SK-N-SH treated with all-trans-retinoic acid at 6 μM for 48 hours (cell line): ENCODE measurements at regions not wholly inside any gene's neighbourhood (a gene's known extent, or its start where the extent isn't known, plus 50 kb on each side); places are given as distances from the start of the nearest gene placed in this dataset.

Source experiments
- ATAC-seq: fragments of 200-7000 bp; cut with Tn5 transposase; 3 replicates; pipeline ENCODE4 v1.9.1; 2020; ENCODE audit warnings: mild to moderate bottlenecking, moderate library complexity
- ARNTL ChIP-seq: fragments of 450-650 bp; formaldehyde crosslinking; IDR thresholded peaks from 2 replicates; pipeline ENCODE4 v1.5.0; 2020; ENCODE audit warnings: low read depth, mild to moderate bottlenecking, moderate library complexity, borderline replicate concordance
- BACH2 ChIP-seq: fragments of 250-450 bp; sonication (Bioruptor Pico); IDR thresholded peaks from 2 replicates; pipeline ENCODE4 v1.9.0; 2021; ENCODE audit warnings: mild to moderate bottlenecking, borderline replicate concordance
- CSDC2 ChIP-seq: fragments of 250-450 bp; sonication (Bioruptor Pico); IDR thresholded peaks from 2 replicates; pipeline ENCODE4 v1.5.0; 2020; ENCODE audit warnings: mild to moderate bottlenecking, moderate library complexity
- ESRRG ChIP-seq: fragments of 250-450 bp; sonication (Bioruptor Pico); IDR thresholded peaks from 2 replicates; pipeline ENCODE4 v1.6.1; 2021; ENCODE audit warnings: mild to moderate bottlenecking
- GLIS3 ChIP-seq: fragments of 250-450 bp; sonication (Bioruptor Pico); IDR thresholded peaks from 2 replicates; pipeline ENCODE4 v1.5.0; 2020; ENCODE audit warnings: mild to moderate bottlenecking, moderate library complexity
- ISL1 ChIP-seq: fragments of 250-450 bp; sonication (Bioruptor Pico); IDR thresholded peaks from 2 replicates; pipeline ENCODE4 v2.1.2; 2022; ENCODE audit warnings: mild to moderate bottlenecking, moderate library complexity
- OSR1 ChIP-seq: fragments of 250-450 bp; sonication (Bioruptor Pico); IDR thresholded peaks from 2 replicates; pipeline ENCODE4 v1.8.0; 2022; ENCODE audit warnings: moderate library complexity, mild to moderate bottlenecking, inconsistent platforms
- PPARA ChIP-seq: fragments of 250-450 bp; sonication (Bioruptor Pico); IDR thresholded peaks from 2 replicates; pipeline ENCODE4 v1.5.0; 2020; ENCODE audit warnings: mild to moderate bottlenecking, borderline replicate concordance
- RARB ChIP-seq: fragments of 250-450 bp; sonication (Bioruptor Pico); IDR thresholded peaks from 2 replicates; pipeline ENCODE4 v1.8.0; 2021; ENCODE audit warnings: mild to moderate bottlenecking, moderate library complexity
- SNAI2 ChIP-seq: fragments of 250-450 bp; sonication (Bioruptor Pico); IDR thresholded peaks from 2 replicates; pipeline ENCODE4 v1.5.0; 2020; ENCODE audit warnings: mild to moderate bottlenecking, moderate library complexity
- TCF4 ChIP-seq: fragments of 250-450 bp; sonication (Bioruptor Pico); IDR thresholded peaks from 2 replicates; pipeline ENCODE4 v1.8.0; 2021; ENCODE audit warnings: mild to moderate bottlenecking, moderate library complexity, borderline replicate concordance
- TOX ChIP-seq: fragments of 250-450 bp; sonication (Bioruptor Pico); IDR thresholded peaks from 2 replicates; pipeline ENCODE4 v1.8.0; 2021; ENCODE audit warnings: mild to moderate bottlenecking, moderate library complexity, borderline replicate concordance
- ZC3H10 ChIP-seq: fragments of 250-450 bp; sonication (Bioruptor Pico); IDR thresholded peaks from 2 replicates; pipeline ENCODE4 v1.5.1; 2021; ENCODE audit warnings: mild to moderate bottlenecking, moderate library complexity
- ZFP3 ChIP-seq: fragments of 250-450 bp; sonication (Bioruptor Pico); IDR thresholded peaks from 2 replicates; pipeline ENCODE4 v1.5.0; 2020; ENCODE audit warnings: mild to moderate bottlenecking, moderate library complexity
- ZNF565 ChIP-seq: fragments of 450-650 bp; formaldehyde crosslinking; conservative IDR thresholded peaks from 2 replicates; pipeline ENCODE4 v1.5.0; 2020; ENCODE audit warnings: low read depth, mild to moderate bottlenecking, moderate library complexity
- ZNF70 ChIP-seq: fragments of 450-650 bp; formaldehyde crosslinking; IDR thresholded peaks from 2 replicates; pipeline ENCODE4 v1.5.0; 2020; ENCODE audit warnings: mild to moderate bottlenecking, moderate library complexity
- ZNF8 ChIP-seq: fragments of 450-650 bp; formaldehyde crosslinking; IDR thresholded peaks from 2 replicates; pipeline ENCODE4 v1.5.0; 2020; ENCODE audit warnings: mild to moderate bottlenecking, moderate library complexity
- TF ChIP-seq, protein P1 (sequence below): fragments of 250-450 bp; sonication (Bioruptor Pico); IDR thresholded peaks from 2 replicates; pipeline ENCODE4 v1.5.1; 2021; ENCODE audit warnings: mild to moderate bottlenecking, moderate library complexity
- TF ChIP-seq, protein P2 (sequence below): fragments of 250-450 bp; sonication (Bioruptor Pico); IDR thresholded peaks from 2 replicates; pipeline ENCODE4 v1.5.0; 2020; ENCODE audit warnings: mild to moderate bottlenecking, moderate library complexity
- TF ChIP-seq, protein P3 (sequence below): fragments of 250-450 bp; sonication (Bioruptor Pico); IDR thresholded peaks from 2 replicates; pipeline ENCODE4 v1.5.1; 2020; ENCODE audit warnings: low read depth, mild to moderate bottlenecking, moderate library complexity
- TF ChIP-seq, protein P4 (sequence below): fragments of 250-450 bp; sonication (Bioruptor Pico); IDR thresholded peaks from 2 replicates; pipeline ENCODE4 v1.8.0; 2020; ENCODE audit warnings: mild to moderate bottlenecking, moderate library complexity, borderline replicate concordance
- TF ChIP-seq, protein P5 (sequence below): fragments of 250-450 bp; sonication (Bioruptor Pico); IDR thresholded peaks from 2 replicates; pipeline ENCODE4 v1.8.0; 2021; ENCODE audit warnings: low read depth, mild to moderate bottlenecking, moderate library complexity, borderline replicate concordance

DNA sequence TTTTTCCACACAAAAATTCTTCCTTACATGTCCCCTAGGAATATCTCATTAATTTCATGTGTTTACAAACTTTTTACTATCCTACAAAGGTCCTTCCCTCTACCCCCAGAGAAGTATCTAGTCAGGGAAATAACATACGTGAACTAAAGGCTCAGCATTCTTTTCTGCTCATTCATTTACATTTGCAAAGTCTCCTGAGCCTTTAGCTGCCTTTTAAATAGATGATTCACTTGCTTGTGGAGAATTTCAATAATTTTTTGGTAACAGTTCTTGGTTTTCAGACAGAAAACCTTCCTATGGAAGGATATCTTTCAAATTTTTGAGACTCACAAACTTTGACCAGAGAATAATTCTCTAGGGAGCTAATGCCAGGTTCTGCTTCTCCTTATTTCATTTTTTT is 81.5 kb upstream of the RMDN2 start:
- ATAC-seq, result peak; percentile 77
- TF ChIP-seq CSDC2 (CRISPR knock-in tag), result no peak
- TF ChIP-seq, protein P1, sequence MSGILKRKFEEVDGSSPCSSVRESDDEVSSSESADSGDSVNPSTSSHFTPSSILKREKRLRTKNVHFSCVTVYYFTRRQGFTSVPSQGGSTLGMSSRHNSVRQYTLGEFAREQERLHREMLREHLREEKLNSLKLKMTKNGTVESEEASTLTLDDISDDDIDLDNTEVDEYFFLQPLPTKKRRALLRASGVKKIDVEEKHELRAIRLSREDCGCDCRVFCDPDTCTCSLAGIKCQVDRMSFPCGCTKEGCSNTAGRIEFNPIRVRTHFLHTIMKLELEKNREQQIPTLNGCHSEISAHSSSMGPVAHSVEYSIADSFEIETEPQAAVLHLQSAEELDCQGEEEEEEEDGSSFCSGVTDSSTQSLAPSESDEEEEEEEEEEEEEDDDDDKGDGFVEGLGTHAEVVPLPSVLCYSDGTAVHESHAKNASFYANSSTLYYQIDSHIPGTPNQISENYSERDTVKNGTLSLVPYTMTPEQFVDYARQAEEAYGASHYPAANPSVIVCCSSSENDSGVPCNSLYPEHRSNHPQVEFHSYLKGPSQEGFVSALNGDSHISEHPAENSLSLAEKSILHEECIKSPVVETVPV, result no peak
- TF ChIP-seq TOX (CRISPR knock-in tag), result no peak
- TF ChIP-seq SNAI2 (CRISPR knock-in tag), result no peak
- TF ChIP-seq ZNF70, result no peak
- TF ChIP-seq BACH2, result no peak
- no peak for TF ChIP-seq OSR1 (CRISPR knock-in tag)
- TF ChIP-seq, protein P2, sequence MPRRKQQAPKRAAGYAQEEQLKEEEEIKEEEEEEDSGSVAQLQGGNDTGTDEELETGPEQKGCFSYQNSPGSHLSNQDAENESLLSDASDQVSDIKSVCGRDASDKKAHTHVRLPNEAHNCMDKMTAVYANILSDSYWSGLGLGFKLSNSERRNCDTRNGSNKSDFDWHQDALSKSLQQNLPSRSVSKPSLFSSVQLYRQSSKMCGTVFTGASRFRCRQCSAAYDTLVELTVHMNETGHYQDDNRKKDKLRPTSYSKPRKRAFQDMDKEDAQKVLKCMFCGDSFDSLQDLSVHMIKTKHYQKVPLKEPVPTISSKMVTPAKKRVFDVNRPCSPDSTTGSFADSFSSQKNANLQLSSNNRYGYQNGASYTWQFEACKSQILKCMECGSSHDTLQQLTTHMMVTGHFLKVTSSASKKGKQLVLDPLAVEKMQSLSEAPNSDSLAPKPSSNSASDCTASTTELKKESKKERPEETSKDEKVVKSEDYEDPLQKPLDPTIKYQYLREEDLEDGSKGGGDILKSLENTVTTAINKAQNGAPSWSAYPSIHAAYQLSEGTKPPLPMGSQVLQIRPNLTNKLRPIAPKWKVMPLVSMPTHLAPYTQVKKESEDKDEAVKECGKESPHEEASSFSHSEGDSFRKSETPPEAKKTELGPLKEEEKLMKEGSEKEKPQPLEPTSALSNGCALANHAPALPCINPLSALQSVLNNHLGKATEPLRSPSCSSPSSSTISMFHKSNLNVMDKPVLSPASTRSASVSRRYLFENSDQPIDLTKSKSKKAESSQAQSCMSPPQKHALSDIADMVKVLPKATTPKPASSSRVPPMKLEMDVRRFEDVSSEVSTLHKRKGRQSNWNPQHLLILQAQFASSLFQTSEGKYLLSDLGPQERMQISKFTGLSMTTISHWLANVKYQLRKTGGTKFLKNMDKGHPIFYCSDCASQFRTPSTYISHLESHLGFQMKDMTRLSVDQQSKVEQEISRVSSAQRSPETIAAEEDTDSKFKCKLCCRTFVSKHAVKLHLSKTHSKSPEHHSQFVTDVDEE (CRISPR knock-in tag), result no peak
- TF ChIP-seq, protein P3, sequence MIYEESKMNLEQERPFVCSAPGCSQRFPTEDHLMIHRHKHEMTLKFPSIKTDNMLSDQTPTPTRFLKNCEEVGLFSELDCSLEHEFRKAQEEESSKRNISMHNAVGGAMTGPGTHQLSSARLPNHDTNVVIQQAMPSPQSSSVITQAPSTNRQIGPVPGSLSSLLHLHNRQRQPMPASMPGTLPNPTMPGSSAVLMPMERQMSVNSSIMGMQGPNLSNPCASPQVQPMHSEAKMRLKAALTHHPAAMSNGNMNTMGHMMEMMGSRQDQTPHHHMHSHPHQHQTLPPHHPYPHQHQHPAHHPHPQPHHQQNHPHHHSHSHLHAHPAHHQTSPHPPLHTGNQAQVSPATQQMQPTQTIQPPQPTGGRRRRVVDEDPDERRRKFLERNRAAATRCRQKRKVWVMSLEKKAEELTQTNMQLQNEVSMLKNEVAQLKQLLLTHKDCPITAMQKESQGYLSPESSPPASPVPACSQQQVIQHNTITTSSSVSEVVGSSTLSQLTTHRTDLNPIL (CRISPR knock-in tag), result no peak
- no peak for TF ChIP-seq TCF4 (CRISPR knock-in tag)

DNA sequence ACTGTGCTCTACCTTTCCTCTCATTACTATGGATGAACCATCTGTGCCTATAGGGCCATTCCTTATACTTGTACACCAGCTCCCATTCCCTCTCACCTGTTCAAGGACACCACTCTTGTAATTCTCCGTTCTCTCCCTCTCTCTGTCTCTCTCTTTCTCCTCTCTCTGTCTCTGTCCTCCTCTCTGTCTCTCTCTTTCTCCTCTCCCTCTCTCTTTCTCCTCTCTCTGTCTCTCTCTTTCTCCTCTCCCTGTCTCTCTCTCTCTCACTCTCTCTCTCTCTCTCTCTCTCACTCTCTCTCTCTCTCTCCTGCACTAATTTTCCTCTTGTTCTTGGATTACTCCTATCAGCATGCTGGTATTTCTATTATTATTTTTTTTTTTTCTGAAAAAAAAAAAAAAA is 78.9 kb upstream of the RMDN2 start:
- no peak for ATAC-seq

More for the DNA sequence above, 78.9 kb upstream of the RMDN2 start:
- TF ChIP-seq, protein P1, result no peak
- TF ChIP-seq SNAI2 (CRISPR knock-in tag) (no peak), ARNTL (CRISPR knock-in tag) (no peak), ZNF8 (CRISPR knock-in tag) (no peak), OSR1 (CRISPR knock-in tag) (no peak), ISL1 (CRISPR knock-in tag) (no peak), ESRRG (no peak), BACH2 (no peak), PPARA (CRISPR knock-in tag) (no peak), ZC3H10 (CRISPR knock-in tag) (no peak), RARB (no peak), ZNF70 (no peak), GLIS3 (no peak), ZNF565 (no peak), CSDC2 (CRISPR knock-in tag) (no peak), ZFP3 (CRISPR knock-in tag) (no peak), TOX (CRISPR knock-in tag) (no peak), TCF4 (CRISPR knock-in tag) (no peak)
- TF ChIP-seq, protein P4, sequence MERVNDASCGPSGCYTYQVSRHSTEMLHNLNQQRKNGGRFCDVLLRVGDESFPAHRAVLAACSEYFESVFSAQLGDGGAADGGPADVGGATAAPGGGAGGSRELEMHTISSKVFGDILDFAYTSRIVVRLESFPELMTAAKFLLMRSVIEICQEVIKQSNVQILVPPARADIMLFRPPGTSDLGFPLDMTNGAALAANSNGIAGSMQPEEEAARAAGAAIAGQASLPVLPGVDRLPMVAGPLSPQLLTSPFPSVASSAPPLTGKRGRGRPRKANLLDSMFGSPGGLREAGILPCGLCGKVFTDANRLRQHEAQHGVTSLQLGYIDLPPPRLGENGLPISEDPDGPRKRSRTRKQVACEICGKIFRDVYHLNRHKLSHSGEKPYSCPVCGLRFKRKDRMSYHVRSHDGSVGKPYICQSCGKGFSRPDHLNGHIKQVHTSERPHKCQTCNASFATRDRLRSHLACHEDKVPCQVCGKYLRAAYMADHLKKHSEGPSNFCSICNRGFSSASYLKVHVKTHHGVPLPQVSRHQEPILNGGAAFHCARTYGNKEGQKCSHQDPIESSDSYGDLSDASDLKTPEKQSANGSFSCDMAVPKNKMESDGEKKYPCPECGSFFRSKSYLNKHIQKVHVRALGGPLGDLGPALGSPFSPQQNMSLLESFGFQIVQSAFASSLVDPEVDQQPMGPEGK (CRISPR knock-in tag), result no peak
- TF ChIP-seq, protein P5, sequence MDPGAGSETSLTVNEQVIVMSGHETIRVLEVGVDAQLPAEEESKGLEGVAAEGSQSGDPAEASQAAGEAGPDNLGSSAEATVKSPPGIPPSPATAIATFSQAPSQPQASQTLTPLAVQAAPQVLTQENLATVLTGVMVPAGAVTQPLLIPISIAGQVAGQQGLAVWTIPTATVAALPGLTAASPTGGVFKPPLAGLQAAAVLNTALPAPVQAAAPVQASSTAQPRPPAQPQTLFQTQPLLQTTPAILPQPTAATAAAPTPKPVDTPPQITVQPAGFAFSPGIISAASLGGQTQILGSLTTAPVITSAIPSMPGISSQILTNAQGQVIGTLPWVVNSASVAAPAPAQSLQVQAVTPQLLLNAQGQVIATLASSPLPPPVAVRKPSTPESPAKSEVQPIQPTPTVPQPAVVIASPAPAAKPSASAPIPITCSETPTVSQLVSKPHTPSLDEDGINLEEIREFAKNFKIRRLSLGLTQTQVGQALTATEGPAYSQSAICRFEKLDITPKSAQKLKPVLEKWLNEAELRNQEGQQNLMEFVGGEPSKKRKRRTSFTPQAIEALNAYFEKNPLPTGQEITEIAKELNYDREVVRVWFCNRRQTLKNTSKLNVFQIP (CRISPR knock-in tag), result no peak
